Right forelimb (tissue), 1 donor: ENCODE measurements at regions not wholly inside any gene's neighbourhood (a gene's known extent, or its start where the extent isn't known, plus 50 kb on each side); places are given as distances from the start of the nearest gene placed in this dataset.

Experiments
- DNase-seq: peaks from one replicate; pipeline ENCODE4 v3.0.0-alpha.2; 2018

DNA sequence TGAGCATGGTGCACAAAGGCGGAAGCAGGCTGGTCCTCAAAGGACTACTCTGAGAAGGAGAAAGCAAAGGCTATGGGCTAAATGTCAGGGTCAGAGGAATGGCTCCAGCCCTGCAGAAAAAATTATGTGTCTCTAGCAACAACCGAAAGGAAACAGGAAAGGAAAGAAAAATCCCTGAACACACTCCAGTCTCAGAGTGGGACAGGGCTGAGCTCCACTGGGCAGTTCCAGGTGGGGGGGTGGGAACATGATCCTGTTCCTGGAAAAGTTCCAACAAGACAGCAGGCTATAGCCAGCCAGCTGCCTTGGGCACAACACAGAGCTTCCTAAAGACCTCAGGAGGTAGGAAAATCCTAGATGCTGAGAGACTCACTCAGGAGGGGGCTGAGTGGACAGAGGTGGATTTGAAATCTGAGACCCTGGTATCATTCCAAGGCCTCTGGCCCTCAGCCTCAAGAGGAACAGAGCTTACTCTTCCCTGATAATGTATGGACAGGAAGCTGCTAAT lies 1088.2 kb downstream of the TBC1D22A start:
- peak; percentile 64 for DNase-seq

DNA sequence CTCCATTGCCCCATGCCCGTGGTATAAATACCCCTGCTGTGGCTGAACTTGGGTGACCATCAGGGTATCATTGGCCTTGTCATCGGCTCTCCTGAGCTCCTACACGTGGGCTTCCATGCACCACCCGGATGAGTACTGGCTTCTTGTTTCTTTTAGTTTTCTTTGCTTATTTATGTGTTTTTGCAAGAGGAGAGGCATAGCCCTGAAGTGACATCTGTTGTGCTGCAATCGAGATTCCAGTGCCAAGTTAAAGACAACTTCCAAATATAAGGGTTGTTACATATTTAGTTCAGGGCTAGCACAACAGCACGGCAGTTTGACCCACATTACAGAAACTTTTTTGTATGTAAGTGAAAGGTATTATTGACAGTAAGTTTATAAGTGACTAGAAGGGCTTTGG lies 1087.1 kb downstream of the TBC1D22A start:
- DNase-seq: no peak

DNA sequence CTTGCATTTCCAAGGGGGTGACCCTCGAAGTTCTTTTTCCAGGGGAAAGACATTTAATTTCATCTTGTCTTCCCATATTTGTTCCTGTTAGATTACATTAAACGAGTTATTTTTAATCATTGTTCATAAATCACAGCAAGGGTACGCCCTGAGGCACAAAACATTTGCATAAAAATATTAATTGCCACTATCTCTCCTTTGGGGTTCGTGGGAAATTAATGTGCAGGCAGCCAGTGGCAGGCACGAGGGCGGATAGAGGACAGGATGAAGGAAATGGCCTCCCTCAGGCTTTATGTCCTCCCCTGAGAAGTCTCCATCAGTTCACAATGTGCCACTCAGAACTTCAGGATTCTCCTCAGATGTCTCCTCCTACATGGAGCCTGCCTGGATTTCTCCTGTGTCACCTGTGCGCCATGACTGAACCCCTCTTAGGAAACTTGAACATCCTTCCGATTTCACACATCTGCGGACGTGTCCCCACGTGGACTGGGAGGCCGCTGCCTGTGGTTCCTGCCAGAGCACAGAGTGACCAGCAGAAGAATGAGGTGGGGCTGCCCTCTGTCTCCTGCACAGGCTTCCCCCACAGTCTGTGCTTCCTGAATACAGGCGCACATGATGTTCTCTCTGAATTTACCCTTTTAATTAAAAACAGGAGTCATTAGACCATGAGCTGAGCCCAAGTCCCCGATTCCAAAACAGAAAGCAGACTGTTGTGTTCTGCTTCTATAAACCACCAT lies 1085.9 kb downstream of the TBC1D22A start:
- DNase-seq: no peak

DNA sequence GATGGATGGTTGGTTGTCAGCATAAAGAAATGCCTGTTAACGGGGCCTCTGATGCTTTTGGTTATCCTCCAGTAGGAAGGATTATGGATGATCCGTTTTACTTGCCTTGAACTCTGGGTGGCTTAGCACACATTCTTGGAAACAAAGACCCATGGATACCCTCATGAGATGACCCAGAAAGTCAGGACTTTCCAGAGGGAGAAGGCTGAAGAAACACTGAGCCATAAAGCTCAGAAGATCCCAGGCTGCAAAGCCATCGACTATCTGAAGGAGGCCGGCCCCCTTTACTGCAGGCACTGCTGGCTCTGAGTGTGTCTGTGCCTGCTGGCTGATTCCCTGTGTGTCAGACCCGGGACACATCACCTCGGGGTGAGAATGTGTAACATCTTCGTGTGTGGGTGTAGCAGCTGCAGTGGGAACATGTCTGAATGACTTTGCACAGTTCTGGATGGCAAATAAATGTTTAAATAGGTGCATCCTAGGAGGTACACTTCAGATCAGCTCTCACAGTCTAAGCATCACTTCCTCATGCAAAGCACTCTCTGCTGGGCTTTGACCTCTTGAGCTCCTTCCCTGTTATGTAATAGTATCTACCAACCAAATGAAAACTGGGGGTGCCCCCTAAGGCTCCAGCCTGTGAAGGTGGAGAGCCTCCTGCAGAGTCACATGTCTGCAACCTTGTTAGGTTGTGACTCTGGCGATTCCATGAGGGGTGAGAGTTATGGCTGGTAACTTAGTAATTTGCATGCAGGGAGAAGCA lies 1084.9 kb downstream of the TBC1D22A start:
- DNase-seq: no peak

DNA sequence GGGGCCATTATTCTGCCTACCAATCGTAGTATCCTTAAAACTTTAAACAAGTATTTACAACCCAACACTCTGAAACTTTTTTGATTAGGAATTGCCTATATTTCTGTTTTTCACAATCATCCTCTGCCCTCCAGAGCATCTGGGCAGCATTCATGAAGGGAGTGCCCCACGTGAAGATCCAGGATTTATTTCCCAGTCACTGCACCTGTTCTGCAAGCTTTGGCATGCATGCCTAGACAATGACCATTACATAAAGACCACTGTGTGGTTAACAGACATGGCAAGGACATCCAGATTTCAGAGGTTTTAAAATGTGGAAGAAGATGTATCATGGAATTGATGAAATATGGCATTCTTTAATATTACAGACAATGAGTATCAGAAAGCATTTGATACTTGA lies 1083.8 kb downstream of the TBC1D22A start:
- DNase-seq: no peak

DNA sequence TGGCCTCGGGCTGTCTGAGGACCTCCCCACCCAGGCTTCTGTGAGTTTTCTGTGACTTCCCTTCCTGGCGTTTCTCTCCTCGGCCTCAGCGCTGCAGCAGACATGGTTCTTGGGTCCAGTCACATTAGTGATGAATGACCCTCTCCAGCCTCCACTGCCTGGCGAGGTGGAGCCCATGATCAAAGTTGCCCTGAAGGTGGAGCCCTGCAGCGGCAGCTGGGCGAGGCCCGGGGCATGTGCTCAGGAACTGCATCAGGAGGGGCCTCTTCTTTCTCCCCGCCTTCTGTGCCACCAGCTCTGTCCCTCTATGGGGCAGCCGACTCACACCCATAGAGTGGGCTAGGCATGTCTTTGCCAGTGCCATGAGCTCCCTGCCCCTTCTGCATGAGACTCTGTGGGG lies 1079.7 kb downstream of the TBC1D22A start:
- no peak for DNase-seq

DNA sequence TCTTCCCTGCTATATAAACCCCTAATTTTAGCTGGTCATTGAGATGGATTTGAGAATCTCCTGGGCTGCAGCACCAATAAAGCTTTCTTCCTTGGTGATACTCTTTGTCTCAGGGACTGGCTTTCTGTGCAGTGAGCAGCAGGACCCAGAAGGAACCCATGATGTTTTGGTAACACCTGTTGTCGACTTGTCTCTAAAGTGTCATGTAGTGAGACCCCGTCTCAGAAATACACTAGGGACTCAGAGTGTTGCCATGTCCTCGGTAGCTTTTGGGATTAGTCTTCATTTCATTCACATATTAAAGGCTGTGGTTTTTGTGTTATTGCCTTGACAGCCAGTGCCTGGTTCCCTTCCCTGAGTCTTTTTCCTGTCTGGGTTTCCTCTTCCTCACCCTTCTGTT lies 1078.7 kb downstream of the TBC1D22A start:
- DNase-seq: no peak

DNA sequence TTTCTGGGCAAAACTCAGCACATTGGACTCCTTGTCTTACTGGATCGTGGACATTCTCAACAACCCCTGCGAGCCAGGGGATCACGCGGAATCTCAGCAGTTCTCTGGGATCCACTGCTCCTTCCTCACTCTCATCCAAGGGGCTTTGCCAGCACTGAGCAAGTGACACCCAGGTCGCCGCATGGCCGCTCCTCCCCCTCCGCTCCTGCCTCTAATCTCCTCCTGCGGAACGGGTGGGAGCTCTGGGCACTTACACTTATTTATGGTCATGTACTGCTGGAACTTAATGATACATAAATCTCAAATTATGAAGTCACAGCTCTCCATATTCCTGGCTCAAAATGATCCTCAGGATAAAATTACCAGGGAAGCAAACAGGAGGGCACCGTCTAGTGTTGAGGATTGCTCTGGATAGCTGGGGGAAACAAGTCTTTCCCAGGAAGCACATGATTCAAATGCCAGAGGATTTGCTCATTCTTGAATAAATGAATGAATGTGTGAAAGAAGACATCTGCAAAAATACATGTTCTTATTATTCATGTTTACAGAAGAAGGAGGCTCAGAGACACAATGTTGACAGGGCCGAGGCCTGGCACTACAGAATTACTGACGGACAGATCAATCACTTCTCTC lies 1077.3 kb downstream of the TBC1D22A start:
- DNase-seq: no peak

DNA sequence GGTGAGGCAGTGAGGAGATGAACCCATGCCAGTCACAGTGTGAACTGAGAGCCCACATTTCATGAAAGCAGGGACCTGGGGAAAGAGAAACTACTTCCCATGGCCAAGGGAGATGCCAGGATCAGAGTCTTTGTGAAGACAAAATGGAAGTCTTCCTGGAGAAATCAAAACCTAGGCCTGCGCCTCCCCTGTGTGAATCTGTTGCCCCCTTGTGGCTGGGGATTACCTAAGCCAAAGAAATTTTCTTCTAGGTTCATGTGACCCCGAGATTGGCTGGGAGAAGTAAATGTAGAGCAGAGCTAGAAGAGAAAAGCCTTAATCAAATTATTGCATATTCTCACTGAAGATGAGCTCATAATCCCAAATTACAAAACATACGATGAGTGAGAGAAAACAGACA lies 1075.3 kb downstream of the TBC1D22A start:
- DNase-seq: no peak

DNA sequence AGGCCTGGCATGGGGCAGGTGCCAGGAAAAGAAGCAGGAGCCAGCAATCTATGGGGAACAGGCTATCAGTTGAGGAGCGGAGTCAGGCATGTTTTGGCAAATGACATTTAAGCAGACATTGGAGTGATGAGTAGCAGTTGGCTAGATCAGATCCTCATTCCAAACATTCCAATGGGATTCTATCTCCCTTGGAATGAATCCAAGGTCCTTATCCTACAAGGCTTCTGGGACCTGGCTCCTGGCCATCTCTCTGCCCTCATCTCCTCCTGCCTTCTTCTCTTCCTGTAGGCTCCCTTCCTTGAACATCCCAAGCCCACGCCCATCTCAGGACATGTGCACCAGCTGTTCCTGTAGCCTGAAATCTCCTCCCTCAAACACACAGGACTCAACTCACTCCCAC lies 1074.5 kb downstream of the TBC1D22A start:
- no peak for DNase-seq

DNA sequence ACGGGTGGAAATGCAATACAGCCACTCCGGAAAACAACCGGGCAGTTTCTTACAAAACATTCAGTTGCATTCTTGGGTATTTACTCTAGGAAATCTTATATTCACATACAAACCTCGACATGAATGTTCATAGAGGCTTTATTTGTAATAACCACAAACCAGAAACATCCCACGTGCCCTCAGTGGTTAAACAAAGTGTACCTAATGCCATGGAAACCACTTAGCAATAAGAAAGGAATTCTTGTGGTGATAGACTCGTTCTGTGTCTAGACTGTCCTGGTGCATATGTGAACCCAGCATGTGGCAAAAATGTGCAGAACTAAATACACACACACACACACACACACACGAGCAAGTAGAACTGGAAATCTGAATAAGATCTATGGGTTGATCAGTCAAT lies 1073.3 kb downstream of the TBC1D22A start:
- no peak for DNase-seq

DNA sequence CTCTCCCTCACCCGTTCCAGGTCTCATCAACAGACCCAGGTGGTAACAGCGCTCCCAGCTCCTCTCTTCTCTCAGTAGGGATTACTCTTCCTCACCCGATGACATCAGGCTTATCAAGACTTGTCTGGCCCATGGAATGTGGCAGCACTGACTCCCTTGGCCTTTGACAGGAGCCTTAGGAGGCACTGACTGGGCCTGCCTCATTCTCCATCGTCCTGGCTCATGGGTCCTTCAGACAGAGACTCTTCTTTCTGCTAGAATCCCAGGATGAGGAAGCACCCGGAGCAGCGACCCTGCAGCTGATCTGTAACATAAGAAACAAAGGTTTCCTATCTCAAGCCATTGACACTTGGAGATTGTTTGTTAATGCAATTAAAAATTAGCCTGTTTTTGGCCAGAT lies 1063.6 kb downstream of the TBC1D22A start:
- no peak for DNase-seq

DNA sequence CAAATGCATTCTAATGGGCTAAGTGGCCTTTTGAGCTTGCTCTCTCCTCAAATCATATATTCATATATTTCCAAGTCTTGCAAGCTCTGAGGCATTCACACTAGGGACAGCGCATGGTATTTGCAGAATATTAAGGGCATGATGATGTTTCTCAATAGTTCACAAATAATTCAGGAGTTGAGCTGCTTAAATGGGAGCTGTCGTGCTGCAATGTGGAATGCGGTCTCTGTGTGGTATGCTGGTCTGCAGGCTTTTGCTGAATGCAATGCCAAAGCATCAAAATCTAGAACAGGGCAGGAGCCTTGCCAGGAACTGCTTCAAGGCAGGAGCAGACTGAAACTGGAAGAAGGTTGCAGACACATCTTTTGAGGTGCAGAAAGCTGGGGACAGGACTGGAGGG lies 1060.0 kb downstream of the TBC1D22A start:
- no peak for DNase-seq

DNA sequence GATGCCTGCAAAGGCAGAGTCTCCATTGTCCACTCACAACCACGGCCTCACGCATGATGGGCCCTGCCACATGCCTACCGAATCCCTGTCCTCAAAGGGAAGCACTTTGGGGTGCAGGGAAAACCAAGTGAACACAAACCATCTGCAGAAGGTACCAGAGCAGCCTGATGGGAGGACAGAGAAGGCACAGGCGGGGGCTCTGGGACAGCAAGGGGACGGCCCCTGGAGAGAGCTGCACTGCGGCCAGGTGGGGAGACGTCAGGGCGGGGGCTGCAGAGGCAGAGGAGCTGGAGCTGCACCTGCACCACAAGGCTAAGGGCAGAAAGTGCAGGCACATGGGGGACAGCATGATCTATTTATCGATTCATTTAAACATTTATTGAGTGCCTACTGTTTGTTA lies 1056.0 kb downstream of the TBC1D22A start:
- no peak for DNase-seq

DNA sequence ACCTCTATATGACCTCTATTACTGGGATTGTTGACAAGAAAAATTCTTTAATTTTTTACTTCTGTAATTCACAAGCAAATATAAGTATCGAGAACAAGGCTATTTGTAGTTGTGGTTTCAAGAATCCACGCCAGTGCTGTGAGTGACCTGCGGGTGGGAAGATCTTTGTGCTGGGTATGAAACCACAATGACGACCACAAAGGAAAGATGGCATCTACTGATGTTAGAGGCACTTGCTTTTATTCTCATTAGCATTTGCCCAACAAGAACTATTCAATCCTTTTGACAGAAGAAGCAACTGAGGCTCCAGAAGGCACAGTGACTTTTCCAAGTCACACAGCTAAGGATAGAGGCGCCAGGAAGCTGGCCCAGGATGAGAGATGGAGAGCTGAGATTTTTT lies 1054.9 kb downstream of the TBC1D22A start:
- no peak for DNase-seq

DNA sequence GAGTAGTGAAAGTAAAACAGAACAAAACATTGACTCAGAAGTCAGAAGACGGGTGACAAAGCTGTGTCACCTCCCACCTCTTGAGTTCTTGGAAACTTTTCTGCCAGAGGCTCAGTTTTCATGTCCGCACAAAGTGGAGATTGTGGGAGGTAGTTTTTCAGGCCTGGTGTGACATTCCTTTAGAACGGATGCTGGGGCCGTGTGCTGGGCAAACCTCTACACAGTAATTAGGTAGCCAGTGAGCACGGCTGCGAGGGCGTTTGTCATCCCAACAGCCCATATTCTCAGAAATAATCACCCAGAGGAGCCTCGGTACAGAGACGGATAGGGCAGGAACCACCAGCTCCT lies 1054.4 kb downstream of the TBC1D22A start:
- no peak for DNase-seq

DNA sequence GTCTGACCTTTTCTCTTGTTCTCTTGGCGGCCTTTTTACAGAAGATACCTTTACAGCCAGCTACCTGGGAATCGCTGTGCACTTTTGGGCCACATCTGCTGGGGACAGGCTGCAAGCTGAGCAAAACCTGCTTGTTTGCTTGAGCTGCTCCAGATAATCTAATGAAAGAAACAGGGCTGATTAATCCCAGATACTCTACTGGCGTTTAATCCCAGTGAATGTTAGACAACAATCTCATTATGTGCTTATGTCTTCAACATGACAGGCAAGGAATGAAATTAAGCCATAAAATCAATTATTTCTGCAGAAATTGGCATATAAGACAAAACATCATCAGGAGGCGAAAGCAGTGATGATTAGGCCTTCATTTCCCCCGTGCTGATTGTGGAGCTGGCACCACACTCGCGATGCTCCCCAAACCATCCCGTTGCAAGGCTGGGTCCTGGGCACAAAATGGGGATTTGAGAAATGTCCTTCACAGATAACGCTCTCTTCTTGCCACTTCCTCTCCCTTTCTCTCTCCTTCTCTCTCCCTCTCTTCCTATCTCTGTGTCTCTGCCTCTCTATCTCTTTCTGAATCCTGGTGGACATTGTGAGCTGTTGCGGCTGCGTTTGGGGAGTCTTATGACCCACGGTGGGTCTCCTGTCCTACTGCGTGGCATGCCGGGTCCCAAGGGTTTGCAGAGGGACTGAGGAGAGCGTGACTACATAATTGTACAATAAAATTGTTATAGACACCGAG lies 1053.8 kb downstream of the TBC1D22A start:
- DNase-seq: no peak

DNA sequence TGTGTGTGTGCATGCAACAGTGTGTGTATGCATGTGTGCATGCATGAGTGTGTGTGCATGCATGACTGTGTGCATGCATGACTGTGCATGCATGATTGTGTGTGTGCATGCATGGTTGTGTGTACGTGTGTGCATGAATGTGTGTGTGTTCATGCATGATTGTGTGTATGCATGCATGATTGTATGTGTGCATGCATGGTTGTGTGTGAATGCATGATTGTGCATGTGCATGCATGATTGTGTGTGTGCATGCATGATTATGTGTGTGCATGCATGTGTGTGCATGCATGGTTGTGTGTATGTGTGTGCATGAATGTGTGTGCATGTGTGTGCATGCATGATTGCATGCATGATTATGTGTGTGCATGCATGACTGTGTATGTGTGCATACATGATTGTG lies 1052.0 kb downstream of the TBC1D22A start:
- no peak for DNase-seq

DNA sequence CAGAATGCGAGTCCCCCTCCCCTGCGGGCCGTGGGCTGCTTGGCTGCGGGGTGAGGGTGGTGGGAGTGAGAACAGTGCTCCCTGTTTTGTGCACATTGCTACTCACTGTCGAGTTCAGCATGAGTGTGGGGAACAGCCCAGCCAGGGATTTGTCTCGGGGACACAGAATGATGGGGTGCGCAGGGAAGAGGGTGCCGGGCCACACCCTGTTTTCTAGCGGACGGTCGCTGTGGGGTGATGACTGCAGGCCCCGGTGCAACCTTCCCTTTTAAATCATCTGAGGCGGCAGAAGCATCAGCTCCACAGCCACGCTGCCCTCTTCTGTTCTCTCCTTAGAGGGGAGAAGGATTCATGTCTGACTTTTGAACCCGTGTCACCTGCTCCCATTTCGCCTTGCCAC lies 1051.2 kb downstream of the TBC1D22A start:
- no peak for DNase-seq

DNA sequence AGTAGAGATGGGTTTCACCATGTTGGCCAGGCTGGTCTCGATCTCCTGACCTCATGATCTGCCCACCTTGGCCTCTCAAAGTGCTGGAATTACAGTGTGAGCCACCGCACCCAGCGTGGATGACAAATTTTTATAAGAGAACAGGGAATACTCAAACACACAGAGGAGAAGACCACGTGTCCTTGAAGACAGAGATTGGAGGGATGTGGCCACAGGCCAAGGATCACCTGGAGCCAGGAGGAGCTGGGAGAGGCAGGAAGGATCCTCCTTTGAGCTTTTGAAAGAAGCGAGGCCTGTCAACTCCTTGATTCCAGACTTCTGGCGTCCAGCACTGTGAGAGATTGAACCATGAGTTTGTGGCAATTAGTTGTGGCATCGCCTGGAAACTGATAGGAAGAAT lies 1049.5 kb downstream of the TBC1D22A start:
- no peak for DNase-seq

DNA sequence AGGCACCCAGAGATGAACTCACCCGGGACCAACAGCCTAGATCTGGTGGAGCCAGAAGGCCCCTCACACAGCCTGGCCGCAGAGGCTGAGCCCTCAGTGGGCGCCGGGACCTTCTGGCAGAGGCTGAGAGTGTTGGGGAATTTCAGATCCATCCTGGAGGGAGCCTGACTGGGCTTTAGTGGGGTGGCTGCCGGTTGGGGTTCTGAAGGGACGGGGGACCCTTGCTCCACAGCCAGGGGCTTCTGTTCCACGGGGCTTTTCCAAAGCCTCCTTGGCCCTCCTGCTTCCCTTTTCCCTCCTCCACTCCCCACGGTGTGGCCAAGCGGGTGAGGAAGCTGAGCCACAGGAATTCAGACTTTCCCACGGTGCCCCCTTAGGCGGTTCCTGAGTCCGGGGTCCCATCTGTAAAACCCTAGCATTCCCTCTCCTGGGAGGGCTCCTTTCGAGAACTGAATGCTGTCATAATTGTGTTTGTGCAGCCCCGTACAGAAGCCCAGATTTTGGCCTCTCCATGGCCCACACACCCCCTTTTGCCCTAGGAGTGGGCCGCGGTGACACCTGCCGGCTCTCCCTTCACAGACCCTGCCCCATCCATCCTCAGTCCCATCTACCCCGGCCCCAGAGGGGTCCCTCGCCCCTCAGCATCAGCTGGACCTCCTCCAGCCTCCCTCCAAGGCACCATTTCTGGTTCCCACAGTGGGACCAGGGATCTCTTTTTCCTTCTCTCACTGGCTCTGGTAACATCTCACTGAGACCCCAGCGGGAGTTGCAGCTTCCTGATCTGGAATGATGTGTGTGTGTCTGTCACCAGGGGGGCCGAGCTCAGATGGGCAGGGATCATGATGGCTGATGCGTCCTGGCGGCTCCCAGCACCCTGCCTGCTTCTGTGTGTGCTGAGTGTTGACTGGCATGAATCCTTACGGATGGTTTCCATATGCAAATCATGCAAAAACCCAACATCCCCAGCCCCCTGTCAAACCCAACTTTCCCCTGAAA lies 1048.4 kb downstream of the TBC1D22A start:
- no peak for DNase-seq
